Neuronal stem cell (in vitro differentiated cells): ENCODE measurements at regions not wholly inside any gene's neighbourhood (a gene's known extent, or its start where the extent isn't known, plus 50 kb on each side); places are given as distances from the start of the nearest gene placed in this dataset.
"Not testable (repeated sequence)": the region's sequence is repeated elsewhere in the genome, so short reads cannot be mapped to it uniquely, and the experiment has no call there.

ENCODE experiments used
- DNase-seq: peaks from one replicate; pipeline ENCODE4 v3.0.0-alpha.2; 2013; ENCODE audit warnings: low spot score
- H2AFZ ChIP-seq: one replicate; pipeline ENCODE4 v1.6.1; 2013; ENCODE audit warnings: mild to moderate bottlenecking, low read length, inconsistent platforms
- H2AK5ac ChIP-seq: 2 replicates; pipeline ENCODE4 v1.6.1; 2013; ENCODE audit warnings: low read depth, mild to moderate bottlenecking, inconsistent platforms, low read length, moderate library complexity, mixed read lengths
- H2BK120ac ChIP-seq: 2 replicates; pipeline ENCODE4 v1.6.1; 2013; ENCODE audit warnings: low read depth, mild to moderate bottlenecking, inconsistent platforms, low read length, moderate library complexity, mixed read lengths
- H2BK12ac ChIP-seq: one replicate; pipeline ENCODE4 v1.6.1; 2013; ENCODE audit warnings: low read length, inconsistent platforms
- H2BK15ac ChIP-seq: 2 replicates; pipeline ENCODE4 v1.6.1; 2013; ENCODE audit warnings: mild to moderate bottlenecking, low read length, inconsistent platforms, mixed read lengths
- H2BK5ac ChIP-seq: one replicate; pipeline ENCODE4 v1.6.1; 2013; ENCODE audit warnings: inconsistent platforms, mild to moderate bottlenecking, low read length, moderate library complexity
- H3K14ac ChIP-seq: one replicate; pipeline ENCODE4 v1.6.1; 2013; ENCODE audit warnings: low read length, inconsistent platforms
- H3K18ac ChIP-seq: 2 replicates; pipeline ENCODE4 v1.6.1; 2013; ENCODE audit warnings: low read length, inconsistent platforms
- H3K23ac ChIP-seq: 2 replicates; pipeline ENCODE4 v1.6.1; 2013; ENCODE audit warnings: low read depth, mild to moderate bottlenecking, mixed read lengths, low read length, inconsistent platforms; ENCODE audit not compliant: poor library complexity
- H3K27ac ChIP-seq: replicated peaks from 3 replicates; pipeline ENCODE4 v1.5.1; 2013; ENCODE audit warnings: low read length, inconsistent platforms
- H3K27me3 ChIP-seq, 3 experiments: 2 replicates each; pipeline ENCODE4 v1.6.1; 2013; ENCODE audit warnings: low read length in 3 of 3, mild to moderate bottlenecking in 2 of 3, inconsistent platforms in 1 of 3, low read depth in 1 of 3, mixed read lengths in 1 of 3, moderate library complexity in 1 of 3; ENCODE audit not compliant: control insufficient read depth in 3 of 3, insufficient read depth in 3 of 3
- H3K36me3 ChIP-seq, 2 donors: replicated peaks in 1 of 2; 2 replicates each; pipeline ENCODE4 v1.6.1; 2013; ENCODE audit warnings: low read length in 2 of 2; ENCODE audit not compliant: control insufficient read depth in 2 of 2, insufficient read depth in 2 of 2
- H3K4ac ChIP-seq: 2 replicates; pipeline ENCODE4 v1.6.1; 2013; ENCODE audit warnings: inconsistent platforms, mild to moderate bottlenecking, low read length, moderate library complexity
- H3K4me1 ChIP-seq, 2 donors: 1 replicate in 1 of 2; 2 replicates in 1 of 2; pipeline ENCODE4 v1.6.1; 2013; ENCODE audit warnings: low read length in 2 of 2, low read depth in 1 of 2; ENCODE audit not compliant: control insufficient read depth in 2 of 2, insufficient read depth in 1 of 2
- H3K4me2 ChIP-seq: one replicate; pipeline ENCODE4 v1.6.1; 2013; ENCODE audit warnings: mild to moderate bottlenecking, low read length, inconsistent platforms; ENCODE audit not compliant: insufficient read depth, poor library complexity, severe bottlenecking
- H3K4me3 ChIP-seq, 2 donors: 2 replicates each; pipeline ENCODE4 v1.5.1; 2013; ENCODE audit warnings: low read length in 2 of 2, mild to moderate bottlenecking in 2 of 2, inconsistent platforms in 1 of 2, moderate library complexity in 1 of 2
- H3K79me1 ChIP-seq: one replicate; pipeline ENCODE4 v1.6.1; 2013; ENCODE audit warnings: low read depth, mild to moderate bottlenecking, inconsistent platforms, low read length, moderate library complexity
- H3K9ac ChIP-seq: one replicate; pipeline ENCODE4 v1.6.1; 2013; ENCODE audit warnings: mild to moderate bottlenecking, low read depth, low read length, inconsistent platforms; ENCODE audit not compliant: poor library complexity
- H3K9me3 ChIP-seq, 2 donors: replicated peaks in 1 of 2; 2 replicates each; pipeline versions ENCODE3 to v1.6.1; 2013; ENCODE audit warnings: low read length in 2 of 2, mild to moderate bottlenecking in 2 of 2, inconsistent platforms in 1 of 2, low read depth in 1 of 2, mixed read lengths in 1 of 2, moderate library complexity in 1 of 2; ENCODE audit not compliant: control insufficient read depth in 2 of 2, insufficient read depth in 1 of 2
- H4K8ac ChIP-seq: one replicate; pipeline ENCODE4 v1.6.1; 2013; ENCODE audit warnings: low read depth, mild to moderate bottlenecking, inconsistent platforms, low read length, moderate library complexity
- H4K91ac ChIP-seq: one replicate; pipeline ENCODE4 v1.6.1; 2013; ENCODE audit warnings: low read length, low read depth, mild to moderate bottlenecking, inconsistent platforms; ENCODE audit not compliant: poor library complexity
- WGBS, 2 donors: extraction: QIAGEN DNeasy Blood & Tissue Kit; methylation state at CpG; one replicate each; pipeline ENCODE4 v1.1.7; 2013; ENCODE audit warnings: missing lambda C conversion rate in 2 of 2, mixed read lengths in 1 of 2; ENCODE audit not compliant: insufficient read length in 2 of 2, insufficient replicate concordance in 1 of 2; ENCODE audit errors: extremely low coverage in 2 of 2; 5-methylcytosine and 5-hydroxymethylcytosine counted together

DNA sequence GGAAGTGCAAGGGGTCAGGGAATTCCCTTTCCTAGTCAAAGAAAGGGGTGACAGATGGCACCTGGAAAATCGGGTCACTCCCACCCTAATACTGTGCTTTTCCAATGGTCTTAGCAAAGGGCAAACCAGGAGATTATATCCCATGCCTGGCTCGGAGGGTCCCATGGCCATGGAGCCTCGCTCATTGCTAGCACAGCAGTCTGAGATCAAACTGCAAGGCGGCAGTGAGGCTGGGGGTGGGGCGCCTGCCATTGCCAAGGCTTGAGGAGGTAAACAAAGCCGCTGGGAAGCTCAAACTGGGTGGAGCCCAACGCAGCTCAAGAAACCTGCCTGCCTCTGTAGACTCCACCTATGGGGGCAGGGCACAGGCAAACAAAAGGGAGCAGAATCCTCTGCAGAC is 714.4 kb upstream of the MGAT4C start:
- not testable (repeated sequence) for H2AFZ ChIP-seq, H2BK12ac ChIP-seq, H4K91ac ChIP-seq, H3K14ac ChIP-seq, H3K9ac ChIP-seq, DNase-seq, H2AK5ac ChIP-seq, H3K4me2 ChIP-seq, H3K27ac ChIP-seq, H3K23ac ChIP-seq, H3K36me3 ChIP-seq, H4K8ac ChIP-seq, H3K4me1 ChIP-seq, H3K4me3 ChIP-seq, H2BK15ac ChIP-seq, H3K9me3 ChIP-seq, H3K27me3 ChIP-seq, H2BK5ac ChIP-seq, H3K79me1 ChIP-seq, H2BK120ac ChIP-seq, H3K4ac ChIP-seq, H3K18ac ChIP-seq
- WGBS, 2 donors = no CpG with 5 or more reads among the region's 7 CpGs

DNA sequence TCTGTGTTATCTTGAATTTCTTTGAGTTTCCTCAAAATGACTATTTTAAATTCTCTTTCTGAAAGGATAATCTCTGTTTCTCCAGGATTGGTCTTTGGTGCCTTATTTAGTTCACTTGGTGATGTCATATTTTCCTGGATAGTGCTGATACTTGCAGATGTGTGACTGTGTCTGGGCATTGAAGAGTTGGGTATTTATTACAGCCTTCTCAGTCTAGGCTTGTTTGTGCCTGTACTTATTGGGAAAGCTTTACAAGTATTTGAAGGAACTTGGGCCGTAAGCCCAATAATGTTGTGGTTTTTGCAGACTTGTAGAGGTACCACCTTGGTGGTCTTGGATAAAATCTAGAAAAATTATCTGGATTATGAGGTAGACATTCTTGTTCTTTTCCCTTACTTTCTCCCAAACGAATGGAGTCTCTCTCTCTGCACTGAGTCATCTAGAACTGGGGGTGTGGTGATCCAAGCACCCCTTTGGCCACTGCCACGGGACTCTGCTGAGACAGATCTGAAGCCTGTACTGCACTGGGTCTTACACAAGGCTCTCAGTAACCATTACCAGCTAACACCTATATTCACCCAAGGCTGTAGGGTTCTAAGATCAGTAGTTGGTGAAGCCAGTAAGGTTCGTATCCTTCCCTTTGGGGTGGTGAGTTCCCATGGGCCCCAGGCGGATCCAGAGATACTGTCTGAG is 703.7 kb upstream of the MGAT4C start:
- Histone ChIP-seq H2BK15ac (no peak overlapping the region), H3K4me1 (no peaks in the 10 kb centered on the region), H2AK5ac (no peak overlapping the region), H3K27ac (no peak overlapping the region), H3K9me3 (no peaks in the 10 kb centered on the region), H2AFZ (no peak overlapping the region), H2BK5ac (no peak overlapping the region), H3K27me3 (no peaks in the 10 kb centered on the region), H3K18ac (no peak overlapping the region), H3K14ac (no peak overlapping the region), H2BK12ac (no peak overlapping the region), H3K9ac (no peak overlapping the region), H3K4me3 (no peak overlapping the region), H3K36me3 (no peaks in the 10 kb centered on the region), H3K4me2 (no peak overlapping the region), H4K91ac (no peak overlapping the region), H2BK120ac (no peak overlapping the region), H3K23ac (no peak overlapping the region), H3K79me1 (no peaks in the 10 kb centered on the region), H3K4ac (no peak overlapping the region), H4K8ac (no peak overlapping the region)
- DNase-seq = no peak
- no CpG with 5 or more reads among the region's 5 CpGs for WGBS, 2 donors

DNA sequence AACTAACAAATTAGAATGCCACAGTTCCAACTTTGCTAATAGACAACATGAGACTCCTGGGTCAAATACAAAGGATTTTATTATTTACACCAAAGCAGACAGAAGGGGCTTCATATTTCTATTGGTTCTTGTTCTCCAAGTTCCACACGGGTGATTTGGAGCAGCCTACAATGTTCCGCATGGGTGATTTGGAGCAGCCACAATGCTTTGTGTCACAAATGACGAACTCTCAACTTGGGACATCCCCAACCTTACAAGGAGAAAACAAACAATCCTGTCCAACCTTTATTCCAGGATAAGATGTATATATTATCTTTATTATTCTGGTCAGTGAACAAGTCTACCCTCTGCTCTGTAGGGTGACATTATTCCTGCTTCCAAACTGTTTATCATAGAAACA is 694.3 kb upstream of the MGAT4C start:
- Histone ChIP-seq H3K4me2 (no peak overlapping the region), H2BK15ac (no peak overlapping the region), H2AFZ (no peak overlapping the region), H3K4me1 (peaks cover 0 to 8% of the 10 kb centered on the region in 2 donors), H3K27me3 (peaks cover 0 to 21% (median 0%) of the 10 kb centered on the region in 3 experiments), H3K9me3 (no peaks in the 10 kb centered on the region), H3K36me3 (no peaks in the 10 kb centered on the region), H3K4ac (no peak overlapping the region), H3K27ac (no peak overlapping the region), H2AK5ac (no peak overlapping the region), H2BK120ac (no peak overlapping the region), H2BK5ac (no peak overlapping the region), H3K18ac (no peak overlapping the region), H2BK12ac (no peak overlapping the region), H4K91ac (no peak overlapping the region), H3K23ac (no peak overlapping the region), H3K4me3 (no peak overlapping the region), H3K14ac (no peak overlapping the region), H3K9ac (no peak overlapping the region), H4K8ac (no peak overlapping the region), H3K79me1 (no peaks in the 10 kb centered on the region)
- DNase-seq = no peak
- WGBS, 2 donors = no CpG with 5 or more reads among the region's 3 CpGs

DNA sequence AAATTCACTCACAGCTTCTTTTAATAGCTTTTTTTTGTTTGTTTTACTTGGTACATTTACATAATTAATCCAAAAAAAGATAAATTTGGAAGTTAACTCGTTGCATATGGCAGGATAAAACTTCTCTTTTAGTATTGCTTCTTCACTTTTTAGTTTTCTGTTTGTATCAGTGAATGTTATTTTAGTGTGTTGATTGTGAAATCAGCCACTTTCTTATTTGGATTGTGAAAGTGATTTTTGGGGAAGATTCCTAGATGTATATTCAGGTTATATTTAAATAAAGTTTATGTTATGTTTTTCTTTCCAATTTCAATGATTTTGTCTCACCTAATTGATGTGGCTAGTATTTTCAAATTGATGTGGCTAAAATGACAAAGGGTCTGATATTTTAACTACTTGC is 693.9 kb upstream of the MGAT4C start:
- Histone ChIP-seq H2AK5ac (no peak overlapping the region), H2AFZ (no peak overlapping the region), H2BK15ac (no peak overlapping the region), H2BK5ac (no peak overlapping the region), H2BK120ac (no peak overlapping the region), H3K36me3 (no peaks in the 10 kb centered on the region), H4K91ac (no peak overlapping the region), H2BK12ac (no peak overlapping the region), H3K79me1 (no peaks in the 10 kb centered on the region), H3K23ac (no peak overlapping the region), H3K4me2 (no peak overlapping the region), H3K9ac (no peak overlapping the region), H3K4ac (no peak overlapping the region), H3K9me3 (no peaks in the 10 kb centered on the region), H3K27ac (no peak overlapping the region), H3K18ac (no peak overlapping the region), H3K4me1 (peaks cover 0 to 8% of the 10 kb centered on the region in 2 donors), H3K14ac (no peak overlapping the region), H3K4me3 (no peak overlapping the region), H3K27me3 (peaks cover 0 to 21% (median 0%) of the 10 kb centered on the region in 3 experiments), H4K8ac (no peak overlapping the region)
- no CpG with 5 or more reads among the region's 1 CpG for WGBS, 2 donors
- DNase-seq = no peak
